ENCODE measurements at regions not wholly inside any gene's neighbourhood (a gene's known extent, or its start where the extent isn't known, plus 50 kb on each side); places are given as distances from the start of the nearest gene placed in this dataset.
"Not testable (repeated sequence)": the region's sequence is repeated elsewhere in the genome, so short reads cannot be mapped to it uniquely, and the experiment has no call there.

- no peak for DNase-seq
- H3K27me3 Mint-ChIP-seq (ENCODE audit: low read depth): no peaks in the 10 kb centered on the region
- Histone ChIP-seq H4K20me1 (ENCODE audit: control insufficient read depth, insufficient read depth, insufficient read length) (no peaks in the 10 kb centered on the region), H3K9ac (ENCODE audit: extremely low read depth, insufficient read length, low read length) (no peak overlapping the region), H4K91ac (ENCODE audit: insufficient read length, low read depth, low read length) (no peak overlapping the region), H3K4ac (ENCODE audit: low read depth, low read length) (no peak overlapping the region), H3K79me2 (ENCODE audit: insufficient read depth, low read length) (no peaks in the 10 kb centered on the region), H3K27me3 (ENCODE audit: insufficient read depth, low read length) (no peaks in the 10 kb centered on the region), H2AFZ (ENCODE audit: low read length) (no peak overlapping the region), H3K9me3 (ENCODE audit: control insufficient read depth, low read depth, low read length) (no peaks in the 10 kb centered on the region), H2BK15ac (ENCODE audit: low read depth, low read length) (no peak overlapping the region), H2BK120ac (ENCODE audit: low read depth, low read length, poor library complexity, severe bottlenecking) (no peak overlapping the region), H3K4me2 (ENCODE audit: insufficient read depth, insufficient read length, low read length) (no peak overlapping the region), H3K14ac (ENCODE audit: insufficient read depth, low read length) (no peak overlapping the region), H2AK5ac (ENCODE audit: insufficient read length, low read length) (no peak overlapping the region), H4K5ac (ENCODE audit: insufficient read length, low read depth, low read length) (no peak overlapping the region), H3K4me1 (ENCODE audit: insufficient read depth, low read length) (no peaks in the 10 kb centered on the region), H3K23me2 (ENCODE audit: insufficient read length, low read depth, low read length, poor library complexity, severe bottlenecking) (no peaks in the 10 kb centered on the region), H3T11ph (ENCODE audit: low read length) (no peak overlapping the region), H3K18ac (ENCODE audit: insufficient read length, low read depth, low read length) (no peak overlapping the region), H2BK12ac (ENCODE audit: insufficient read length, low read depth, low read length) (no peak overlapping the region), H2BK20ac (ENCODE audit: low read depth, low read length, poor library complexity, severe bottlenecking) (no peak overlapping the region), H3K79me1 (ENCODE audit: insufficient read depth, low read depth, low read length, poor library complexity, severe bottlenecking) (no peaks in the 10 kb centered on the region), H3K56ac (ENCODE audit: insufficient read length, low read depth, low read length) (no peak overlapping the region), H3K27ac (ENCODE audit: insufficient read length, low read depth, low read length) (no peak overlapping the region), H2BK5ac (ENCODE audit: insufficient read length, low read length) (no peak overlapping the region), H4K8ac (replicated peaks; ENCODE audit: insufficient read length, low read depth, low read length) (no peak overlapping the region), H3K23ac (ENCODE audit: insufficient read length, low read depth, low read length) (no peak overlapping the region)
- no peak overlapping the region for H3K27ac Mint-ChIP-seq
- TF ChIP-seq CTCF (conservative IDR thresholded peaks at IDR 0.05): no peak
- H3K4me1 Mint-ChIP-seq: peaks cover 7 to 9% of the 10 kb centered on the region in 2 experiments
- H3K36me3 Mint-ChIP-seq (ENCODE audit: insufficient read depth in 1 of 3, low read depth in 3 of 3): no peaks in the 10 kb centered on the region
- no peaks in the 10 kb centered on the region for H3K9me3 Mint-ChIP-seq
- WGBS (ENCODE audit: extremely low coverage, insufficient read length, low lambda C conversion rate): no CpG with 5 or more reads among the region's 6 CpGs
- H3K4me3 Mint-ChIP-seq: no peak overlapping the region
These were observed 89.0 kb upstream of the CDC42EP3 start for GRCh38 chr2:37760471-37760870.

- not testable (repeated sequence) for H3K79me1 ChIP-seq (ENCODE audit: insufficient read depth, low read depth, low read length, poor library complexity, severe bottlenecking); H3K79me2 ChIP-seq (ENCODE audit: insufficient read depth, low read length); H3K23ac ChIP-seq (ENCODE audit: insufficient read length, low read depth, low read length); H3K9me3 ChIP-seq (ENCODE audit: control insufficient read depth, low read depth, low read length); H3K4me3 Mint-ChIP-seq; H2BK20ac ChIP-seq (ENCODE audit: low read depth, low read length, poor library complexity, severe bottlenecking); H4K5ac ChIP-seq (ENCODE audit: insufficient read length, low read depth, low read length); H3K36me3 Mint-ChIP-seq (ENCODE audit: insufficient read depth in 1 of 3, low read depth in 3 of 3); H3K56ac ChIP-seq (ENCODE audit: insufficient read length, low read depth, low read length); H2BK12ac ChIP-seq (ENCODE audit: insufficient read length, low read depth, low read length); H3K4me1 ChIP-seq (ENCODE audit: insufficient read depth, low read length); H3K23me2 ChIP-seq (ENCODE audit: insufficient read length, low read depth, low read length, poor library complexity, severe bottlenecking); H3K4ac ChIP-seq (ENCODE audit: low read depth, low read length); H3K9me3 Mint-ChIP-seq; H2BK15ac ChIP-seq (ENCODE audit: low read depth, low read length); H4K20me1 ChIP-seq (ENCODE audit: control insufficient read depth, insufficient read depth, insufficient read length); H3K14ac ChIP-seq (ENCODE audit: insufficient read depth, low read length); H4K8ac ChIP-seq (replicated peaks; ENCODE audit: insufficient read length, low read depth, low read length); H3K27ac Mint-ChIP-seq; H3K27ac ChIP-seq (ENCODE audit: insufficient read length, low read depth, low read length); DNase-seq; H3K27me3 ChIP-seq (ENCODE audit: insufficient read depth, low read length); H2BK5ac ChIP-seq (ENCODE audit: insufficient read length, low read length); H3K9ac ChIP-seq (ENCODE audit: extremely low read depth, insufficient read length, low read length); H2BK120ac ChIP-seq (ENCODE audit: low read depth, low read length, poor library complexity, severe bottlenecking); H3K18ac ChIP-seq (ENCODE audit: insufficient read length, low read depth, low read length); H2AFZ ChIP-seq (ENCODE audit: low read length); H3T11ph ChIP-seq (ENCODE audit: low read length); H3K4me2 ChIP-seq (ENCODE audit: insufficient read depth, insufficient read length, low read length); H2AK5ac ChIP-seq (ENCODE audit: insufficient read length, low read length); H3K27me3 Mint-ChIP-seq (ENCODE audit: low read depth); H4K91ac ChIP-seq (ENCODE audit: insufficient read length, low read depth, low read length)
- no CpG with 5 or more reads among the region's 2 CpGs for WGBS (ENCODE audit: extremely low coverage, insufficient read length, low lambda C conversion rate)
- peaks cover 14% of the 10 kb centered on the region in 2 experiments for H3K4me1 Mint-ChIP-seq
These were observed 90.8 kb upstream of the CDC42EP3 start for GRCh38 chr2:37762281-37762680.
